ENCODE measurements at regions not wholly inside any gene's neighbourhood (a gene's known extent, or its start where the extent isn't known, plus 50 kb on each side); places are given as distances from the start of the nearest gene placed in this dataset.

DNA sequence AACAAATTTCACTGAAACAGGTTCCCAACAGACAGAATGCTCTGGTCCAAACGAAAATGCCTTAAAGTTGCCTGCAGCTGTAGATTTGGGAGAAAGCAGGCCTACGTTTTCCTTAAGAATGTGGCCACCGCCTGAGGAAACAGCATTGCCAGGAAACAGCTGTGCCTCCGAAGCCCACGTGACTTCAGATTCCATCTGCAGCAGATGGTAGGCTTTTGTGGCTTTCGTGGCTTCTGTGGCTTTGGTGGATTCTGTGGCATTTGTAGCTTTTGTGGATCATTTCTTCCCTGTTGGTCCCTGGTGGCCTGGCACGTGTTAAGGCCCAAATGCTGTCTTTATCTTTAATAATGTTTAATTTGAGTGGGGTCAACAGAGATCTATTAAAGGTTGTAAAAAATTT lies 222.9 kb downstream of the TTLL2 start:
- Histone ChIP-seq H3K4me3 (ENCODE audit: low read length) (no peak overlapping the region), H3K79me2 (ENCODE audit: low read length) (no peaks in the 10 kb centered on the region), H3K27me3 (ENCODE audit: low read length) (peaks cover 21% of the 10 kb centered on the region), H3K36me3 (ENCODE audit: low read depth, low read length) (no peaks in the 10 kb centered on the region), H3K4me2 (ENCODE audit: low read length) (no peak overlapping the region), H2AFZ (ENCODE audit: low read length) (no peak overlapping the region), H3K9ac (ENCODE audit: low read length) (no peak overlapping the region), H3K27ac (ENCODE audit: low read length) (no peak overlapping the region), H3K9me3 (ENCODE audit: low read length) (no peaks in the 10 kb centered on the region), H3K4me1 (ENCODE audit: insufficient read depth, low read length) (no peaks in the 10 kb centered on the region), H3F3A (ENCODE audit: low read length, unreplicated experiment) (no peaks in the 10 kb centered on the region), H3K9me2 (replicated peaks; ENCODE audit: low read length) (no peaks in the 10 kb centered on the region), H4K20me1 (ENCODE audit: low read length) (no peaks in the 10 kb centered on the region)
- ChIA-PET CTCF (no interaction called here), POLR2A (ENCODE audit: unreplicated experiment) (no interaction called here)
- no TSS peak for BruUV-seq (replicated peaks)
- intact Hi-C loops (cut with micrococcal nuclease): no loop called here
- no peak for DNase-seq
- ATAC-seq: no peak
- TF ChIP-seq EZH2phosphoT487 (IDR thresholded peaks at IDR 0.05; ENCODE audit: borderline replicate concordance, low read length): no peak
- no peak for TF ChIP-seq EZH2 (IDR thresholded peaks at IDR 0.05; ENCODE audit: low read length, unreplicated experiment)
- TF ChIP-seq, protein P1, sequence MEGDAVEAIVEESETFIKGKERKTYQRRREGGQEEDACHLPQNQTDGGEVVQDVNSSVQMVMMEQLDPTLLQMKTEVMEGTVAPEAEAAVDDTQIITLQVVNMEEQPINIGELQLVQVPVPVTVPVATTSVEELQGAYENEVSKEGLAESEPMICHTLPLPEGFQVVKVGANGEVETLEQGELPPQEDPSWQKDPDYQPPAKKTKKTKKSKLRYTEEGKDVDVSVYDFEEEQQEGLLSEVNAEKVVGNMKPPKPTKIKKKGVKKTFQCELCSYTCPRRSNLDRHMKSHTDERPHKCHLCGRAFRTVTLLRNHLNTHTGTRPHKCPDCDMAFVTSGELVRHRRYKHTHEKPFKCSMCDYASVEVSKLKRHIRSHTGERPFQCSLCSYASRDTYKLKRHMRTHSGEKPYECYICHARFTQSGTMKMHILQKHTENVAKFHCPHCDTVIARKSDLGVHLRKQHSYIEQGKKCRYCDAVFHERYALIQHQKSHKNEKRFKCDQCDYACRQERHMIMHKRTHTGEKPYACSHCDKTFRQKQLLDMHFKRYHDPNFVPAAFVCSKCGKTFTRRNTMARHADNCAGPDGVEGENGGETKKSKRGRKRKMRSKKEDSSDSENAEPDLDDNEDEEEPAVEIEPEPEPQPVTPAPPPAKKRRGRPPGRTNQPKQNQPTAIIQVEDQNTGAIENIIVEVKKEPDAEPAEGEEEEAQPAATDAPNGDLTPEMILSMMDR (conservative IDR thresholded peaks at IDR 0.05; ENCODE audit: low read depth, low read length): no peak

DNA sequence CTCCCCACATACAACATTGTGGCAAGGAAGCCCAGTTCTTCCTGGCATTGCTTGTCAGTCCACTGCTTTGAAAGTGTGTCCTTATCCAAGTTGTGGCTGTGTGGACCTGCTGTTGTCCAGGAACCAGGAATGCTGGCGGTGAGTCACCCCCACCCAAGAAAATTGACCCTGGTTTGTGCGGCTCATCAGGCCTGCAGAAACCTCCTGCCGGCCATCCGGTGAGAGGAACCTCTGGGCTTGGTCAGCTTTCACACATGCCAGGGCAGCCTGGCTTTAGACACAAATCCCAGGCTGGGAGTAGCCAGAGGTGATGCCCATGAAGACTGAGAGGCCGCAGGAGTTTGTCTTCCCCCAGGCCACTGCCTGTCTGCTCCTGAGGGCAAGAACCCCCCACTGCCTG lies 223.6 kb downstream of the TTLL2 start:
- Histone ChIP-seq H3K27me3 (ENCODE audit: low read length) (peaks cover 21% of the 10 kb centered on the region), H3K27ac (ENCODE audit: low read length) (no peak overlapping the region), H3K36me3 (ENCODE audit: low read depth, low read length) (no peaks in the 10 kb centered on the region), H3K9me3 (ENCODE audit: low read length) (no peaks in the 10 kb centered on the region), H4K20me1 (ENCODE audit: low read length) (no peaks in the 10 kb centered on the region), H3F3A (ENCODE audit: low read length, unreplicated experiment) (no peaks in the 10 kb centered on the region), H3K79me2 (ENCODE audit: low read length) (no peaks in the 10 kb centered on the region), H3K9me2 (replicated peaks; ENCODE audit: low read length) (no peaks in the 10 kb centered on the region), H2AFZ (ENCODE audit: low read length) (no peak overlapping the region), H3K4me2 (ENCODE audit: low read length) (no peak overlapping the region), H3K4me3 (ENCODE audit: low read length) (no peak overlapping the region), H3K4me1 (ENCODE audit: insufficient read depth, low read length) (no peaks in the 10 kb centered on the region), H3K9ac (ENCODE audit: low read length) (no peak overlapping the region)
- BruUV-seq (replicated peaks): no TSS peak
- intact Hi-C loops (cut with micrococcal nuclease): no loop called here
- no peak for ATAC-seq
- POLR2A ChIA-PET (ENCODE audit: unreplicated experiment): no interaction called here
- CTCF ChIA-PET: no interaction called here
- DNase-seq: no peak
- TF ChIP-seq EZH2 (IDR thresholded peaks at IDR 0.05; ENCODE audit: low read length, unreplicated experiment) (no peak), EZH2phosphoT487 (IDR thresholded peaks at IDR 0.05; ENCODE audit: borderline replicate concordance, low read length) (no peak)
- TF ChIP-seq, protein P1 (conservative IDR thresholded peaks at IDR 0.05; ENCODE audit: low read depth, low read length): no peak

GRCh38 chr6:167549213-167549612 lies 224.3 kb downstream of the TTLL2 start:
- no TSS peak for BruUV-seq (replicated peaks)
- Histone ChIP-seq H3K4me1 (ENCODE audit: insufficient read depth, low read length) (no peaks in the 10 kb centered on the region), H2AFZ (ENCODE audit: low read length) (no peak overlapping the region), H3K4me2 (ENCODE audit: low read length) (no peak overlapping the region), H3K9ac (ENCODE audit: low read length) (no peak overlapping the region), H3K36me3 (ENCODE audit: low read depth, low read length) (no peaks in the 10 kb centered on the region), H3F3A (ENCODE audit: low read length, unreplicated experiment) (no peaks in the 10 kb centered on the region), H3K79me2 (ENCODE audit: low read length) (no peaks in the 10 kb centered on the region), H4K20me1 (ENCODE audit: low read length) (no peaks in the 10 kb centered on the region), H3K9me3 (ENCODE audit: low read length) (no peaks in the 10 kb centered on the region), H3K27ac (ENCODE audit: low read length) (no peak overlapping the region), H3K9me2 (replicated peaks; ENCODE audit: low read length) (no peaks in the 10 kb centered on the region), H3K27me3 (ENCODE audit: low read length) (peaks cover 21% of the 10 kb centered on the region), H3K4me3 (ENCODE audit: low read length) (no peak overlapping the region)
- ATAC-seq (no peak), DNase-seq (no peak)
- intact Hi-C loops (cut with micrococcal nuclease): no loop called here
- ChIA-PET CTCF (no interaction called here), POLR2A (ENCODE audit: unreplicated experiment) (no interaction called here)
- no peak for TF ChIP-seq EZH2phosphoT487 (IDR thresholded peaks at IDR 0.05; ENCODE audit: borderline replicate concordance, low read length)
- TF ChIP-seq, protein P1 (conservative IDR thresholded peaks at IDR 0.05; ENCODE audit: low read depth, low read length): no peak
- TF ChIP-seq EZH2 (IDR thresholded peaks at IDR 0.05; ENCODE audit: low read length, unreplicated experiment): no peak
